Left kidney (tissue), 1 donor: ENCODE measurements at regions not wholly inside any gene's neighbourhood (a gene's known extent, or its start where the extent isn't known, plus 50 kb on each side); places are given as distances from the start of the nearest gene placed in this dataset.
"Not testable (repeated sequence)": the region's sequence is repeated elsewhere in the genome, so short reads cannot be mapped to it uniquely, and the experiment has no call there.

Source experiments
- DNase-seq: peaks from one replicate; pipeline ENCODE4 v3.0.0-alpha.2; 2013

DNA sequence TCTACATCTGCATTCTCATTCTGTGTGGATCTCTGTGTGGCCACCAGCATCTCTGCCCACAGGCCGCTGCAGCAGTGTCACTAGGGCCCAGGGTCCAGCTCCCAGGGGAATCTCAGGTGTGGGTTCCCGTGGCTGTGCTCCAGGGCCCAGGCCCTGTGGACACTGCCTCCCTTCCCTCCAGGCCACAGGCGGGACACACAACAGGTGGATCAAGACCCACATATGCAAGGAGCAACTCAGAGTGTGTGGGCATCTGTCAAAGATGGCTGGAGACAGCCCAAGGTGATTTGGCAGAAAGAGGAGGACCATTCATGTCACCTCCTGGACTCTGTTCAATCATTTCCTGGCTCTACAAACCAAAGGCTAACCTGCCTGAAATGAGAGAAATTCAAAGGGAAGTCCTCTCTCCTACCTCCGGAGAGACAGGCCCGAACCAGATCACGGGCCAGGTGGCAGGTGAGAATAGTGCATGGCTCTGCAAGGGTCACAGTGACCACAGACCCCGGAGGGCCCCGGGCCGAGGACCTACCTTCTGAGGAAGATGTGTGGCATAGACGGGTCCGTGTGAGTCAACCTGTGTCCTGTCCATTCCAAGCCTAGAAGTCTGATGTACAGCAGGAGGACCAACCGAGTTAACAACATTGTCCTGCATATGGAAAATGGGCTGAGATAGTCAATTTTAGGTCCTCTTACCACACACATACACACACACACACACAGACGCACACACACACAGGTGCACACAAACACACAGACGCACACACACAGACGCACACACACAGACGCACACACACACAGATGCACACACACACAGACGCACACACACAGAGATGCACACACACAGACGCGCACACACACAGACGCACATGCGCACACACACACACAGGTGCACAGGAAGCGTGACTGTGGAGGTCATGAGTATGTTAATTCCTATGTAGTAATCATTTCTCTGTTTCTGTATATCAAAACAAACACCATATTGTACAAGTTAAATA lies 1068.5 kb downstream of the BRD1 start:
- no peak for DNase-seq

DNA sequence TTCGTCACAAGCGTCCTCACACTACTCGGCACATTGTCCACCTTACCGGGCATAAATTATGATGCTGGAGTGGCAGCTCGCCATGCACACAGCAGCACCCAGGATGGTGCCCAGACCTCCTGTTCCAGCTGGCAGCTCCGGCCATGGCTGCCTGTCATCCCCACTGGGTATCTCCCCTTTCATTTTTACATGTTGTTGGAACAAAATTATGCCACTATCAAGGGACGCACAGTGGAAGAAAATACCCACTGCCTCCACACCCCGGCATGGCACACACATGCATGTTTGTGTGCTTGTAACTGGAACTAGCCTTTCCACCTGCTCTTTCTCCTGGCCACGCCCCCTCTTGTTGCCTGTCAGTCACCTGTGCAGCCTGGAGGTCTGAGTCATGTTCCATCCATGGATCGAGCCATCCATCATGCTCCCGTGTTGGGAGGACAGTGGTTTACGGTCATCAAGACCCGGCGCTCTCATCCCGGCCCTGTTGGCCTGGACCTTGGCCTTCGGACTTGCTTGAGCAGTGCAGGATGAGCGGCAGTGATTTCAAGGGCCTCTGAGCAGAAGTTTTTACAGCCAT lies 1069.6 kb downstream of the BRD1 start:
- DNase-seq = peak; percentile 14

DNA sequence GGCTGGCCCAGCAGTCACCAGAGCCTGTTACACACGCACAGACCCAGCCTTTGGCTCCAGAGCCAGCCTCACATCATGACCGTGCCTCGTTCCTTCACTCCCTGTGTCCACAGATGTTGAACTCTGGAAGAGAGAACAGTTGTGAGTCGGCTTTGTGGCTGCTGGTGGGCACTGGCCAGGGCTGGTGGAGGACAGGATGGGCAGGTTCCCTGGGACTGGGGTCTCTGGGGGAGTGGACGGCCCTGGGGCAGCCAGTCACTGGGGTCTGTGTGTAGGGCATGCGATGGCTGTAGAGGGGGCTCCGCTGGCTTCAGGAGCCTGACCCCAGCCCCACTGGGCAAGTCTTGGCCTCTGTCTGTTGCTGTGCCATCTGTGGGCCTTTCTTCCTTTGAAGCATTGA lies 1070.1 kb downstream of the BRD1 start:
- no peak for DNase-seq

DNA sequence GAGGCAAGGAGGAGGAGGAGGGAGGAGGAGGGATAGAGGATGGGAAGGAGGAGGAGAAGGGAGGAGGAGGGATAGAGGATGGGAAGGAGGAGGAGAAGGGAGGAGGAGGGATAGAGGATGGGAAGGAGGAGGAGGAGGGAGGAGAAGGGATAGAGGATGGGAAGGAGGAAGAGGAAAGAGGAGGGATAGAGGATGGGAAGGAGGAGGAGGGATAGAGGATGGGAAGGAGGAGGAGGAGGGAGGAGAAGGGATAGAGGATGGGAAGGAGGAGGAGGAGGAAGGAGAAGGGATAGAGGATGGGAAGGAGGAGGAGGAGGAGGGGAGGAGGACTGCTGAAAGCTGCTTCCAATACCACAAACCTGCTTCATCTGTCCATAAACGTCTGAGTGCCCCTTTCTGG lies 1070.5 kb downstream of the BRD1 start:
- not testable (repeated sequence) for DNase-seq

DNA sequence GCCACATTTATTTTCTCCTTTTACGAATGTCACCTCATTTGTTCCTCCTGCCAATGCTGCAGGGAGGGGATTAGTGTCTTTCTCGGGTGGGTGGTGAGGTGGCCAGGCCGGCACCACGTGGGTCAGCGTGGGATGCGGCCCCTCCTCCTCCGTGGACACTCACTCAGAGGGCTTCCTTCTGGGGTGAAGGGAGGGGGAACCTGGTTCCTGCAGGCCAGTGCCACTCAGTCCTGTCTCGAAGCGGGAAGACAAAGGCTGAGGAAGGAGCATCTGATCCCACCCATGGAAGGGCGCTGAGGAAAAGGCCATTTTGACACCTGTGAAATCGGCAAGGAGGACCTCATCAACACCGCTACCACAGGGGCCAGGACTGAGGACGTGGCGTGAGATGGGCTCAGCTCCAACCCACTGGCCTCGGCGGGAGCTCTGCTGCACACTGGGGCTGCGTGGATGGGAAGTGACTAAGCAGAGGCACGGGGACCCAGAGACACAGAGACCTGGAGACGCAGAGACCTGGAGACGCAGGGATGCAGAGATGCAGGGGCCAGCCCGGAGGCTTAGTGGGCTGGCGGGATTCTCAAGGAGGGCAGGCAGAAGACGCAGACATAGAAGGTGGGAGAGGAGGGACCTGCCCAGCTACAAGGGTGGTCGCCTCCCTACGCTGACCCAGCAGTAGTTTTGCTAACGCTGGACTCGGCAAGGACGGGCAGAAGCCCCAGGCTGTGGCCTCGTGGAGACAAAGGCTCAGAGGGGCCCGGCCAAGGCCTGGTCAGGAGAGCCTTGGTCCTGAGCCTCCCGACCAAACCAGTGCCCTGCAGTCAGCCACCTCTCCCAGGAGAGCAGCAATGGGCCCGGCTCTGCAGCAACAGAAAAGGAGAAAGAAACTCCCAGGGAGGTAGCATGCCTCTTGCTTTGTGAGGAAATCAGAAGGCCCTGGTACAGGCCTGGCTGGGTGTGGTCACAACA lies 1071.2 kb downstream of the BRD1 start:
- DNase-seq = no peak

DNA sequence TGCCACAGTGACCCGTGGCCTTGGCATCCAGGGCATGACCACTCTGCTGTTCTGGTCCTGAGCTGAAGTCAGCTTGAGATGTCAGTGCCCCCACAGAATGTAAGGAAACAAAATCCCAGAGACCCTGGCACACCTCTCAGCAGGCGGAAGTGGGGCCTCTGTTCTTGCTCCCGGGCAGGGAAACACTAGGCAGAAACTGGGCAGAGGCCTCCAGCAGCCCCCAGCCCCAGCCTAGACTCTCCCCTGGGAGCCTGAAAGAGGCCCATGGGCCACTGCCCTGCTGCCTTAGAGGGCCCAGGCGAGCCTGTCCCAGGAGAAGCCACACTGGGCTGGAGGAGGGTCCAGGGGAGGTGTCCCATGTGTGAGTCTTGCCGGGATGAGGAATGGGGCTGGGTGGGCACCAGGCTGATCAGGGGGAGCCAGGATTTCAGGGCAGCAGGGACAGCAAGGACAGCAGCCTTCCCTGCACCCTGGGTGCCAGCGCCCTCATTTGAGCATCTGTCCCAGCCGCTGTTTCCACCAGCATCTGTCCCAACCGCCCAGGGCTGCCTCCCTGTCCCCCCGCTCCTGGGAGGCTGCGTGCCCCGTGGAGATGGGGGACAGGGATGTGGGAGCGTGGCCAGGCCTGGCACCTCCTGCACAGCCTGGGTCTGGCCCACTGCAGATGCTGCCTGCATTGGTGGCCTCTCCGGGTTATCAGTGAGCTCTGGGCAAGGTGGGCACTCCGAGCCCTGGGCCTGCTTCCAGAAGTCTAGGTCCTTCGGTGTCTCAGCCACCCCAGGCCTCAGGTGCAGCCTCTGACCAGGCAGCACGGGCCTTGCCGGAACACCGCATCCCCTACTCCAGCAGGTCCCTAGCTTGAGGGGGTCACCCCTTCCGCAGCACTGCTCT lies 1072.4 kb downstream of the BRD1 start:
- no peak for DNase-seq

DNA sequence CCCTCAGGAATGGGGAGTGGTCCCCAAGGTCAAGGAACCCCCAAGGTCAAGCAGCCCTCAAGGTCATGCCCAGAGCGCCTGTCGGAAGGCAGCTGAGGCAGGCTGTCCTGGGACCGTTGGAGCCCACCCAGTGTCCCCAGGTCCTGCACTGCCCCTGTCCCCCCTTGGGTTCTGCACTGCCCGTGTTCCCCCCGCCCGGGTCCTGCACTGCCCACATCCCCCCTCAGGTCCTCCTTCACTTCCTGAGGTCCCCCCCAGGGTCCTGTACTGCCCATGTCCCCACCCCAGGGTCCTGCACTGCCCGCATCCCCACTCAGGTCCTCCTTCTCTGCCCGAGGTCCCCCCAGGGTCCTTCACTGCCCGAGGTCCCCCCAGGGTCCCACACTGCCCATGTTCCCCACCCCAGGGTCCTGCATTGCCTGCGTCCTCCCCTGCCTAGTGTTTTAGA lies 1073.0 kb downstream of the BRD1 start:
- DNase-seq = no peak

DNA sequence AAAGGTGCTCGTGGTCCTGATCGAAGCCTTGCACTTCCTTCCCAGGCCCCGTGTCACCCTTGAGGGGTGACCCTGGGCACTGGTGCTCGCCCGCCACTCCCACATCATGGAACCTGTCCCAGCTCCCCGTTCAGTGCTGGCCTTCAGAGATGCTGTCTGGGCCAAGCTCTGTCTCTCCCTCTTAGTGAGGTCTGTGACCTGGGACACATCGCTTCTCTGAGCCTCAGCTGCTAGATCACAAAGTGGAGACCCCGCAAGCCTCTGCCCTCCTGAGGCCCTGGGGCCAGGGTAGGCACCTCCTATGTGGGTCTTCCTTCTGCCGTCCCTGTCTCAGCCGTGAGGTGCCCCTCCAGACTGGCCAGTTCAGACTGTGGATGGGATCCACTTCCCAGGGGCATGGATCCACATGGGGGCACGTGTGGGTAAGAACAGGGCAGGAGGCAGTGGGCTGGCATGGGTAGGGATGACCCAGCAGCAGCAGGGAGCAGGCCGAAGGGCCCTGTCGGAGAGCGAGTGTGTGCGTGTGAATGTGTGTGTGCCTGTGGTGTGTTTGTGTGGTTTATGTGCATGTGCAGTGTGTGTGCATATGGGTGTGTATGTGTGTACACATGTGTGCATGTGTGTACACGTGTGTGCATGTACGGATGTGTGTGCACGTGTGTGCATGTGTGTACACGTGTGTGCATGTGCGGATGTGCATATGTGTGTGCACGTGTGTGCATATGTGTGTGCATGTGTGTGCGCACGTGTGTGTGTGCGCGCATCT lies 1073.7 kb downstream of the BRD1 start:
- no peak for DNase-seq

DNA sequence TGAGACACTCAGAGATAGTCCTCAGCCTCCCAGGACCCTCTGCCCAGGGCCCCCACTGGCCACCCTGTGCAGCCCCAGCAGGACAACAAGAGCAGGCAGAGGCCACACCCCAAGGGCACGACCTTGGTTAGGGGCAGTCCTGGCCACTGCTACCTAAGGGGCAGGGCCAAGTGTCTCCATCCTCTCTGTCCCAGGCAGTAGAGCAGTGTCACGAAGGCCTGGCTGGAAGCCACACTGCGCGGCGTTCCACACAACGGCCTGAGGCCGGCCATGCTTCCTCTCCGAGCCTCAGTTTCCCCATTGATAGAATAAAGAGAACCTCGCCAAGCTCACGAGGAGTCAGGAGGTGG lies 1074.3 kb downstream of the BRD1 start:
- DNase-seq = no peak

DNA sequence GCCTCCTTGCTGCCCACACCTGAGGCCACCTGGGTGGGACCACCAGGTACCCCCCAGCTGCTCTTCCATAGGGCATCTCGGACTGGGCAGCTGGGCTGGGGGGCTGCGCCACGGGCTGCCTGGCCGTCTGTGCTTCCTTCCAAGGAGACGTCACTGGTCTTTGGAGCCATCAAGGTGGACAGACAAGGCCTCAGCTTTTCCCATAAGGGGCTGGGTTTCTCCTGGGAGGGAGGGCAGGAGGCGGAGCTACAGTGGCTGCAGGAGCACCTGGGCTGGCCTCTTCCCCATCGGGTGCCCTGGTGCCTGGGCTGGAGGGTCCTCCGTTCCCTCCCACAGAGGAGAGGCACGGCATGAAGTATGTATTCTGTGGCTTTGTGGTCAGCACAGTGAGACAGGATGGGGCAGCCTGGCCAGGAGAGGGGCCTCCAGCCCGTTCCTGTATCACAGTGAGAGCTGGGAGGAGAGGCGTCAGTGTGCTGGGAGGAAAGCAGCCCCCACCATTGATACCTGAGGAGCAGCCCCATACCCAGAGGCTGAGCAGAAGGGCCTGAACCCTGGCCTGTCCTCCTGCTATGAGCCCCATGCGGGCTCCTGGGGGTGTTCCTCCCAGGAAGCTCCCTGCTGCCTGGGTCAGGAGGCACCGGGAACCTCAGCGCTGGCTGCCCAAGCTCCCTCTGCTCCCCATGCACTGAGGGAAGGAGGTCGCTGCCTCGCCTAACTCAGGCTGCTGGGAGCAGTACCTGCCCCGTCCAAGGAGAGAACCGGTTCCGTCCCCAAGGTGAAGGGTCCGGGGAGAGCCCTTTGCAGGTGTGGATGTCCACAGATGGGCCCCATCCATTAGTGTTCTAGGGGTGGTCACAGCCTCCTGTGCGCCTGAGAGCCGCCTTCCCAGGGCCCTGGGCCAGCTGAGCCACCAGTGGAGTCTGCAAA lies 1075.0 kb downstream of the BRD1 start:
- no peak for DNase-seq

DNA sequence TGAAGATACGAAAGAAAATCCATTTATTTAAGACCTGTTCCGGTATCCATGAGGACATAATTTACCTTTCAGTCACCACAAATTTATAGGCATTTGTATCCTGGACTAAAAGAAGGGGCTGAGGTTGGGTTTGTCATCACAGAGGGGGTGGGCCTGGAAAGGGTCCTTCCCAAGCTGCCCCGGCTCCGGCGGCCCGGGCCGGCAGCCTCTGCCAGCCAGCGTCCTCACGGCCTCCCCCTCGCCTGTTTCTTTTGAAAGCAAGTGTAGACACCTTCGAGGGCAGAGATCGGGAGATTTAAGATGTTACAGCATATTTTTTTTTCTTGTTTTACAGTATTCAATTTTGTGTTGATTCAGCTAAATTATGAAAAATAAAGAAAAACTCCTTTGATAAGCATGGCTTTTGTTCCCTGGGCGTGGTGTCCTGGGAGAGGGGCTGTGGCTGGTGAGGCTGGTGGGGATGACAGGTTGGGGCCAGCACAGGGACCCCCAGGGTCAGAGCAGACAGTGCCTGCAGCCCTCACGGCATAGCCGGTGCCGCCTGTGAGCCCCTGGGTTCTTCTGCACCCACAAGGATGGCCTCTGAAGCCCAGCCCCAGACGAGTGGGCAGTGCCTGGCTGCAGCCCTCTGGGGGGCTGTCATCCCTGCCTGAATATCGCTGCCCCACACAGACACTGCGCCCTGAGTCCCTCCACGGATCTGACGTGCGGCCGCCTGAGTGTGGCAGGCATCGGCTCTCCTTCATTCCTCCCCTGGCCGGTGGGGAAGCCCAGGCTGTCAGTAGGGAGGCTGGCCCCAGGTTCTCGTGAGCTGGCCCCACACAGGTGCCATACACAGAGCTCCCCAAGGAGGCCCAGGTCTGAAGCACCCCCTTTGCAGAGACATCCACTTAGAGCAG lies 1075.9 kb downstream of the BRD1 start:
- no peak for DNase-seq

DNA sequence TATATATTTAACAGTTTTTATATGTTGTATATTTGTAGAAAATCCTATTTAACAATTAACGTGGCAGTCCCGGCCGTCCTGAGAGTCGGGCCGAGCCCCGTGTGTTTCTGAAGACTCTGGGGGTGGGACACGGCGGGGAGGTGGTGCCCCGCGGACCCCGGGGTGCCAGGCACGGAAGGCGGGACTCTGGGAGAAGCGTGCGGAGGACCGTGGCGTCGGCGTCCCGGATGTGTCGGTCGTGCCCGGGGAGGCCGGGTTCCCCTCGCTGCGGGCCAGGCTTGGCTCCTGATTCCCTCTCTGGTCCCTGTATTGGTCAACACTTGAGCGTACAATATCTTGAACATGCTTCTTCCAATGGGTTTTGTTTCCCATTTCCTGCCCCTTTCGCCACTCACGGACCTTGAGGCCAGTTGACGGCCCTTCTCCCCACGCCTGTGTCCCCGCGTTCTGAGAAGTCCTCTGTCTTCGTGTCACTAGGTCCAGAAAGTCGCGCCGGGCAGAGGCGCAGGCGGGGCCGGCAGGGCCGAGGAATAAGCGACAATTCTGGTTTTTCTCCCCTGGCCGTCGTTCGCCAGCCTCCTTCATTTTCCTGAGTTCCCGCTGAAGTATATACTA lies 1076.7 kb downstream of the BRD1 start:
- DNase-seq = no peak

DNA sequence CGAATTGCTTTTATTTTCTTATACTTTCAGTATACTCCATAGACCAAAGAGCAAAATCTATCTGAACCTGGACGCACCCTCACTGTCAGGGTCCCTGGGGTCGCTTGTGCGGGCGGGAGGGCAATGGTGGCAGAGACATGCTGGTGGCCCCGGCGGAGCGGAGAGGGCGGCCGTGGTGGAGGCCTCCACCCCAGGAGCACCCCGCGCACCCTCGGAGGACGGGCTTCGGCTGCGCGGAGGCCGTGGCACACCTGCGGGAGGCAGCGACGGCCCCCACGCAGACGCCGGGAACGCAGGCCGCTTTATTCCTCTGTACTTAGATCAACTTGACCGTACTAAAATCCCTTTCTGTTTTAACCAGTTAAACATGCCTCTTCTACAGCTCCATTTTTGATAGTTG lies 1077.4 kb downstream of the BRD1 start:
- no peak for DNase-seq

DNA sequence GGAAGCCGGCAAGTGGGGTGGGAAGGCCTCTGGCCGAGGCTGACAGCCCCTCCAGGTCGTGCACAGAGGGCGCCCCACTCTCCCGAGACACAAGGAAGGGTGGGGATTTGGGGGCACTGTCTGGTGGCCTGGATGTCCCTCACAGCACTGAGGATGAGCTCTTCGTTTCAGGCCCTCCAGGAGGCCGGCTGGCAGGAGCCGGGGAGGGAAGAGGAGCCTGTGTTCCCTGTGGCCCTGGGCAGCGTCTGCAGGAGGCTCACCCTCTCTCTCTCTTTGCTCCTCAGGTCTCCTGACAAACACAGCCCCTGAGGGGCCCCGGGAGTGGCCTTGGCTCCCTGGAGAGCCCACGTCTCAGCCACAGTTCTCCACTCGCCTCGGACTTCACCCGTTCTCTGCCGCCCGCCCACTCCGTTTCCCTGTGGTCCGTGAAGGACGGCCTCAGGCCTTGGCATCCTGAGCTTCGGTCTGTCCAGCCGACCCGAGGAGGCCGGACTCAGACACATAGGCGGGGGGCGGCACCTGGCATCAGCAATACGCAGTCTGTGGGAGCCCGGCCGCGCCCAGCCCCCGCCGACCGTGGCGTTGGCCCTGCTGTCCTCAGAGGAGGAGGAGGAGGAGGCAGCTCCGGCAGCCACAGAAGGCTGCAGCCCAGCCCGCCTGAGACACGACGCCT lies 1078.0 kb downstream of the BRD1 start:
- no peak for DNase-seq

DNA sequence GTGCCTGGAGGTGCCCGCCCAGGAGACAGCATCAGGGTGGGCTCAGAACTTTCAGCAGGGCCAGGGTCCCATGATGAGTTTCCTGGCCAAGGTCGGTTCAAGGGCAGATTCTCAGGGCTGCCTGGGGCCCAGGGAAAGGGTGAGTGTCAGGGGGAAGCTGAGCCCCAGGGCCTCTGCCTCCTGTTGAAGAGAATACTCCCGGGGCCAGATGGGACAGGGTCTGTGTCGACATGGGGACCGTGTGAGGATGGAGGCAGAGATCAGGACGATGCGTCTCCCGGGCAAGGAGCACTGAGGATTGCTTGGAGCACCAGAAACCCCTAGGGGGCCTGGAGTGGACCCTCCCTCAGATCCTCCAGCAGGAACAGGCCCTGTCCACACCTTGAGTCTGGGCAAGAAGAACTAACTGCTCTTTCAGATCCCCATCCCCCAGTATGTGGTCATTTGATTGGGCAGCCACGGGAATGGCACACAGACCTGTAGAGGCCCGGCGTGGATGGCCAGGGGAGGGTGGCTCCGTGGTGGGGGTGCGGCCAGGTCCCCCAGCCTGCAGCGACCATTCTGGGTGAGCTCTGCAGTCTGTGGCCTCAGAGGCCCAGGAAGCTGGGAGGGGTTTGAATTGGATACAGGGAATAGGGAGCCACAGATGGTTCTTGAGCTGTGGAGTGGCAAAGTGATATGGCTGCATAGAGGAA lies 1078.7 kb downstream of the BRD1 start:
- DNase-seq = no peak

DNA sequence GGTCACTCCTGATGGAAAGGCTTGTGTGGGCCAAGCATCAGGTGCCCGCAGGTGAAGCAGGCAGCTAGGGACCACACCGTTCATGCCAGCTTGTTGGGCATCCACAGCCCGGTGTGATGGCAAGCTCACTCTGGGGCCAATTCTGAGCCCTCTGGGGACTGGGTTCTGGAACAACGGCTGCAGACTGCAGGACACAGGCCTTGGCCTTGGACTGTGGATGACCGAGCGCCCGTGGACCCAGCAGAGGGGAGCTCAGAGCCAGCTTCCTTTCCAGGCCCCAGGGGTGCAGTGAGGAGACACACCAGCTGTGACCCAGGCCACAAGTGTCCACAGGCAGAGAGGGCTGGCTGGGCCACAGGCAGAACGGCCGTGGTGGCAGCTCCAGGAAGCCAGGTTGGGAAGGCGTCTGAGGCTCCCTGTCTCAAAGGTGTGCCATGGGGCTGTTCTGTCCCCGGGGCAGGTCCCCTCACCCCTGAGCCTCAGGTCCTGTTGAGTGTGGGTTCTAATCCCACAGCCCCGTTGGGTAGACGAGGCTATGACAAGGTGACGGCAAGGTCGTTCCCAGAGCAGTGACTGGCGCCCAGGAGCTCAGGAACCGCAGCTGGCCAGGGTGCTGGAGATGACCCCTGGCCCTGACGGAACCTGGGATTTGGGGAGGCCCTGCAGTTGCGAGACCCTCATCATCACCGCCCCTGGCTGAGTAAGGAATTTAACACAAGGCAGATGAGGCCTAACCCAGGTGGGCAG lies 1079.4 kb downstream of the BRD1 start:
- DNase-seq = no peak
